NOMO-1 treated with dmso at 0.1 percent for 144 hours (cell line): ENCODE measurements at regions not wholly inside any gene's neighbourhood (a gene's known extent, or its start where the extent isn't known, plus 50 kb on each side); places are given as distances from the start of the nearest gene placed in this dataset.
"Not testable (repeated sequence)": the region's sequence is repeated elsewhere in the genome, so short reads cannot be mapped to it uniquely, and the experiment has no call there.

Experiments used
- DNase-seq: peaks from one replicate; lab custom pipeline; 2025; ENCODE audit not compliant: unreplicated experiment; lab: John Stamatoyannopoulos, UW

DNA sequence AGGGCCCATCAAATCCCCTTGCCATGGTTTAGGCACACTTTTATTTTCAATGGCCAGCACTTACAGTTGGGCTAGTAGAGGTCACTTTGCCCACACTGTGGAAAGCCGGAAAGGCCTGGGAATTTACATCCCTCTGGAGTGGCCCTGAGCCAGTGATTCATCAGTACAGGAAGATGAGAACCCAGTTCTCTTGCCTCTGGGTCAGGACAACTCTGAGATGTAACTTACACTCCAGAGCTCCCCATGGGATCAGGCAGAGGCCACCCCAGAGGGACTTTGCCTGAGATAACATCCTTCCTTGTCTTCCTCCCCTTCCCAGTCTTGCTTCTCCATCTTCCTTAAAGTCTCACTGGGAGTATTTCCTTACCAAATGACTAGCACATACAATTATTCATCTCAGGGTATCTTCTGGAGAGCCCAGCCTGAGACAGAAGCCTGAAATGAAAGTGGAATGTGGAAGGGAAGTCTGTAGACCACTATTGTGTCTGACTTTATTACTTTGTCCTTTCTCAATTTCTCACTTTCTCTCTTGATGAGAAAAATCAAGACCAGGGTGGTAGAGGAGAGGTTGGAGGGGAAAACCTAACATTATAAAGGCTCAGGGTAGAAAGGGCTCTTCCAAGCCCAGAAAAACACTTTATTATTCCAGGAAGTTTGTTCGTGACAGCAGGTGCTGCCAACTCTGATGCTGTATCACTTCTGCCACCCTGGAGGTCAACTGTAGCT is 220.8 kb downstream of the ZNF621 start:
- no peak for DNase-seq

DNA sequence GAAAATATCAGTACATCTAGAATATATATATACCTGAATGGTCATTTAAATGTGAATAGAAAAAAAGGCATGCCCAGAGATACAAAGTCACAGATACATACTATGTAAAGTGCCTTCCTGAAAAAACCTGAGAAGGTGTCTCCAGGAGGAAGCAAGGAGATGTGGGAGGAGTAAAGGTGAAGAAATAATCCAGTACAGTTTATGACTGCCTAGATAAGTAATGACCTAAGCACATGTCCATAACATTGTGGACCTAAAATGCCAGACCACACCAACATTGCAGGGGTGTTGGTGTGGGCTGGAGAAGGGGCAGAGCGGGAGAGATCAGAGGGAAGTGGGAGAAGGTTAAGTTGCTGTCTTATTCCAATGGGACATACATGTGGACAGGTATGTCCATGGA is 226.9 kb downstream of the ZNF621 start:
- DNase-seq, result no peak

DNA sequence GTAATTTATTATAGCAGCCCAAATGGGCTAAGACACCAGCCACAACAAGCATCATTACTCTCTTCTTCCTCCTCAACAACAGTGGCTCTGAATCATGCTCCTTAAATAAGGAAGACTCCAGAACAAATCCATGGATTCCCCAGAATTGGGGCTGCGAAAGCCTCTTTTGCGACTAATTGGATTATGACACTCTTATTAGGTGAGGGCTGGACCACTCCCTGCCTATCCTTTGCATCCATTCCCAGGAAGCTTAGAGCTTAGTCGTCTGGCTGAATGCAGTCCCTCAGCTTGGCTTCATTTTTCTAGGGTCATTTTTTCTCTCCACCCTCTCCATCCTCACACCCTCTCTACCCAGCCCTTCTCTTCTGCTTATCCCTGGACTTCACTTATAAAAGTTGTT is 227.7 kb downstream of the ZNF621 start:
- DNase-seq, result no peak

DNA sequence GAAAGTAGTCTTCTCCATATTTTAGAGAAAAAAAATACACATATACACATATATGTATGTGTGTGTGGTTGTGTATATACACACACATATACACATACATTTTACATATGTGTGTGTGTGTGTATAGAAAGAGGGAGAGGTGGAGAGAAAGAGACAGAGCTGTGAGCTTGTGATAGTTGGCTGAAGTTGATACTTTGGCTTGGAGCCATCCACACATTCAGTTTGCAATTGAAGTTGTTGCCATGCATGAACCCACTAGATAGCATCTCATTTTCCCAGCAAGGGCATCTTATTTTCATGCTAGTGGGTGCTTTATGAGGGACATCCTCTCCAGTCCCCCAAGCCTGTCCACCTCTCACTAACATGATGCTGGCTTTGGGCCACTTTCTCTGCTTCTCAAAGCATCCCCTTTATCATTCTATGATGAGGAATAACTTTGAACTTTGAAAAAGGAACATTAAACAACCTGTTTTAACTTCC is 228.6 kb downstream of the ZNF621 start:
- DNase-seq, result no peak

DNA sequence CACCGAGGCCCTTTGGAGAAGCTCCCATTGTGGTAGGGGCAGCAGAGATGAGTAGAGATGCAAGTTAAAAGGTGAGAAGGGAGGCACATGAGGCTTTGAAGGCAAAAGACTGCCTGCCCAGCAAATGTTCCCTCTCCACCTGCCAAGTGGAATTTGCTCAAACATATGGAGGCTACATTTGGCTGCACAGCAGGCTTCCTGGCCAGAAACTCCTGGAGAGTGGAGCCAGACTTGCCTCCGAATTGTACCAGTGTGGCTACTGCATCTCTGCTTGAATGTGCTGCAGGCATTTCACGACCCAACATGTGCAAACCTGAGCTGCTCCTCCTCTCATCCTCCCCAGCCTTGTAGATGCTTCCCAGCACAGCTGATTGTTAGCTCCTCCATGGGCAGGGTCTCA is 229.2 kb downstream of the ZNF621 start:
- no peak for DNase-seq

DNA sequence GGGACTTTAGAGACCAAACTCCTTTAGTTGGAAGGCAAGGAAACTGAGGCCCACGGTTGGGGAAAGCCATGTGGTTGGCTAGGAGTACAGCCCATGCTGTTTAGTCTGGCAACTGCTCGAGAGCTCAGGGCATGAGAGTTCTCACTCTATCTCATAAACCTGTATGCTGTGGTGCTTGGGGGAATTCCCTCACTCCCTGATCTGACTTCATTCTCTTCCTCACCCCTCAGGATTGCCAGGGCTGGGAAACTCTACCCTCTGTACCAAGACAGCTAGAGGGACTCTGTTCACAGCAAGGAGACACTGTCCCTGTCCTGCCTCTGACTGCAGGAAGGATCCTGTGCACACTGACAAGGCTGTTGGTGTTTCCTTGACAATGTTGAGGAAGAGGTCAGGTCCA is 230.2 kb downstream of the ZNF621 start:
- DNase-seq, result no peak

DNA sequence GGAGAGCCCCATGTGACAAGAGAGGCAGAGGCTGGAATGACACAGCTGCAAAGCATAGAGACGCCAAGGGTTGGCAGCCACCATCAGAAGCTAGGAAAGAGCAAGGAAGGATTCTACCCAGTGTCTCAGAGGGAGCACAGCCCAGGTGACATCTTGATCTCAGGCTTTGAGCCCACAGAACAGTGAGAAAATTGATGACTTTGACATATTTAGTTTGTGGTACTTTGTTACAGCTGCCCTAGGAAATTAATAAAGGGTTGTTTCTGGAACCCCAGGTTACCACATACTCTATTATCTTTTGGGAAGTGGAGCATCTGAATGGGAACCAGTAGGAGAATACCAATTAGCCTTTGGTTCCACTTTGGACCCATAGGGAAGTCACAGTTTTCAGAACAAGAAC is 231.7 kb downstream of the ZNF621 start:
- no peak for DNase-seq

DNA sequence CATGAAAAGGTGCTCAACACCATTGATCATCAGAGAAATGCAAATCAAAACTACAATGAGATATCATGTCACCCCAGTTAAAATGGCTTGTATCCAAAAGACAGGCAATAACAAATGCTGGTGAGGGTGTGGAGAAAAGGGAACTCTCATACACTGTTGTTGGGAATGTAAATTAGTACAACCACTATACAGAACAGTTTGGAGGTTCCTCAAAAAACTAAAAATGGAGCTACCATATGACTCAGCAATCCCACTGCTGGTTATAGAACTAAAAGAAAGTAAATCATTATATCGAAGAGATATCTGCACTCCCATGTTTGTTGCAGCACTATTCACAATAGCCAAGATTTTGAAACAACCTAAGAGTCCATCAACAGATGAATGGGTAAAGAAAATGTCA is 238.0 kb downstream of the ZNF621 start:
- not testable (repeated sequence) for DNase-seq

DNA sequence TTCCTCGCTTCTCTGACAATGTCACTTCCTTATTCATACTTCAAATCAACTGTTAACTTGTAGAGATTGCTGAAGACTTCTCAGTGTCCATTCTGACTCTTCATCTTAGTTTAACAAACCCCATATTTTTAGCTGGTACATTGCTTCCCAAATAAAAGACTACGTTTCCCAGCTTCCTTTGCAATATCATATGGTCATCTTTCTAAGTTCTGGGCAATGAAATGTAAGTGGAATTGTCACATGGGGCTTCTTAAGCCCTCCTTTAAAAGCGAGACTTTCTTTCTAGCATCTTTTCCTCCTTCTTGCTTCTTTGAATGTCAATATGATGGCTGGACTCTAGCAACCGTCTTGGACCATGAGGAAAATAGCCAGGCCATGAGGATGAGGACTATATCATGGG is 239.0 kb downstream of the ZNF621 start:
- DNase-seq, result no peak

DNA sequence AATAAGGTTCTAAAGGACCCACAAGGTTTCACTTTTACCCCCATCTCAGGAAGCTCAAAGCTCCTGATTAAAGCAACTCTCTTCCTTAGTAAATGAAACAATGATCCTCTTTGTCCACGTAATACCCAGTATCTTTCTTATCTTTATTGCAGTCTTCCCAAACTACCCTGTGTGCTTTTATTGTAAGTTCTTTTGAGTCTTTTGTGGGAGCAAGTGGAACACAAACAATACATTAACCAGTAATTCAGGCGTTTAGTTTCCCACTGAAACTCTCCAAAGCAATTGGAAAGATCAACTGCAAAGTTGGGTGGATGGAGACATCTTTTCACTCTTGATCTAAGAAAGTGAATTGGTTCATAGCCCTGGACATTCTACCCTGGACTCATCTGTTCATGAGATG is 240.0 kb downstream of the ZNF621 start:
- no peak for DNase-seq

DNA sequence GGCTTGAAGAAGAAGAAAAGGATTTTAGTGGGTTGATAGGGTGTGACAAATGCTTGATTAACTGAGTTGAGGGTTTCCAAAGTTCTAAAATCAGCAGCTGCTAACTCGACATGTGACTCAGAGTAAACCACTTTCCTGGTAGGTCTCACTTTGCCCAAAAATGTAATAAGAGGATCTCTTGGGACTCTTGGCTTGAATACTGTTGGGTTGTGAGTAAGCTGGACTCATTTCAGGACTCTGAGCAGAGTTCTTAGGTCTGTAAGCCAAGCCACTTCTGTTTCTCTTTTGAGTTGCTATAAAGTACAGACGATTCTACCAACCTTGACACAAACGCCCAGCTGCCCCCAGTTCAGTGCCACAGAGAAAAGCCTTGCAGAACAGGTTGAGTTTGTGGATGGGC is 241.1 kb downstream of the ZNF621 start:
- DNase-seq, result no peak

DNA sequence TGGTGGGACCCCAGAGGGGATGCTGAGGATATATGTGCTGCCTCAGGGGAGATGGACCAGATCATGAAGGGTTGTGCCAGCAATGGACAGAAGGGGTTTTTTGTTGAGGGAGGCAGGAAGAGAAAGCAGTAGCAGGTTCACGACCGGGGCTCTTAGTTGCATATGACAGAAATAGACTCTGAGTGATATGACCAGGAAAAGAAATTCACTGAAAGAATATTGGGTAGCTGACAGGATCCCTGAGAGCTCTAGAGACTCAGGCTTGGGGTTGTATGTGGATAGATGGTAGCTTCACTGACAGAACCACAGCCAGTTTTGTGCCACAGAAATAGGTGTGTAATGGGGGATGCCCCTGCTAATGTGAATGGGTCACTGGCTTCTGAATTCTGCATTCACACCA is 241.6 kb downstream of the ZNF621 start:
- no peak for DNase-seq

DNA sequence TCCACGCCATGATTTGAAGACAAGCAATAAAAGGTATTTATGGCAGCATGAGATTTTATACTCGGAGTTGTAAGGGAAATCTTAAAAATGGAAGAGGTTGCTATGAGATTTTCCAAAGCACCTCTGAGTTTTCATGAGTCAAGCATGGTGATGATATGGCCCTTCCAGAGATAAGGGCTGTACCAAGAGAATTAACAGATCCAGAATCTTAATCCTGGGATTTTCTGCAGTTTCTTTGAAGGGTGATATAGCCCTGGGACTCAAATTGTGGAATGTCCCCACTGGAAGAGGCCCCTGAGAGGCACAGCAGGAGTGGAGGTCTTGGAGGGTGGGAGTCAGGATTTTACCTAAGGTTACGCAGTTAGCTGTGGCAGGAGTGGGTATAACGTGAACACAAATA is 243.3 kb downstream of the ZNF621 start:
- no peak for DNase-seq

DNA sequence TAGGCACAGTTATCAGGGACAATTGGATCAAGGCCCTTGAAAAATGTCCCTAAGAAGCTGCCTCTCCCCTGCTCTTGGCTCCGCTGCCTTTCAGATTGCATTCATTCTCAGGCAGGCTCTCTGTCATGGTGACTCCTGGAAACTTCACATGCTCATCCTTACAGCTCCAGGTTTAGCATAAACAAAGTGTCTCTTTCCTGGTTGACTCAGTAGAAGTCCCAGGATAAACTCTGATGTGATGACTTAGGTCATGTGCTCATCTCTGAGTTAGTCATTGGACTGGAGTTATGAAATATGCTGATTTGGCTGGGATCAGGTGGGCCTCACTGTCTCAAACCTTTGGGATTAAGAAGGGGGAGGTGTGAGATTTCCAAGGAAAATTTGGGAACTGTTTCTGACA is 243.8 kb downstream of the ZNF621 start:
- DNase-seq, result no peak

DNA sequence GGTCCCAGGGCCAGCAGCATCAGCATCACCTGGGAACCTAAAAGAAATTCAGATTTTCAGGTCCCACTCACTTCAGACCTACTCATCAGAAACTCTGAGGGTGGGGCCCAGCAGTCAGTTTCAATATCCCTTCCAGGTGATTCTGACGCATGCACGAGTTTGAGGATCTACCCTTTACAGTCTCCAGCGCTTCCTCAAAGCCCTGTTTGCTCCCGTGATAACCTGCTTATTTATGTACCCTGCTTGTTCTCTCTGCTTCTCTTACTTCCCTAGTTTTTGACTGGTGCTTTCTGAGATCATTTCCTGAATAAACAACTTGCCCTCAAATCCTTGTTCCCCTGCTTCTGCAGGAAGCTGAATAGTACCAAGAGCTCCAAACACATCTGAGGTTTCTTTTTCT is 245.3 kb downstream of the ZNF621 start:
- no peak for DNase-seq

DNA sequence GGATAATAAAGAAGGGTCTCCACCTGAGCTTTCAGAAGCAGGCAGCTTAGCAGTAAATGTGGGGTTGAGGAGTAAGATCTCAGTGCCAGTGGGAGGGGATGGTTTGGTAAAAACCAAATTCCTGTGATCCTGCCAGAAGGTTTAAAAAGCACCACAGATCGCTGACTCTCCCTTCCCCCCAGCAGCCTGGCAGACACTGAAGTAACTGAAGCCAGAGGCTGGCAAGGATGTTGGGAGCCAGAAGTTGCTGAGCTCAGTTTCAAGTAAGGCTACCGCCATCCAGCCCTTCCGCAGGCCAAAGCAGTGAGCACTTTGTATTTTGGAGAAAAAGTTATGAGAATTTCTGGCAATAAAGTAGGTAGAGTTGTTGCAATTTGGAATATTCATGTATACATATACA is 246.4 kb downstream of the ZNF621 start:
- DNase-seq, result no peak

DNA sequence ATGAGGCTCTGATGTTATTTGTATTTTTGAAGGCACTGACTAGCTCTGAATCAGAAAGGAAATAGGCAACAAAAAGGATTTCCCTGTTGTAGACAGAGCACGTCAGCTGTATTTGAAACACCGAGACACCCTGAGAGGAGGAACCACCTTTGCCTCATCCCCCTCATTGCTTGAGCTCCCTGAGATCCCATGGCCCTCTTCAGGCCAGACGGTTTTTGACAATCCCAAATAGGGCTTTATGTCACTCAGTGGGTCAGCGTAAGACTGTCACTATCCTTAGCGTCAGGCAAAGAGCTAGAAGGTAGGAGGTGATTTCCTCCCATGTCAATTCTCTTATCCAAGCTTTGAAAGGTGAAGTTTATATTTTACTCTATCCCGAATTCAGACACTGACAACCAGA is 254.3 kb downstream of the ZNF621 start:
- no peak for DNase-seq

DNA sequence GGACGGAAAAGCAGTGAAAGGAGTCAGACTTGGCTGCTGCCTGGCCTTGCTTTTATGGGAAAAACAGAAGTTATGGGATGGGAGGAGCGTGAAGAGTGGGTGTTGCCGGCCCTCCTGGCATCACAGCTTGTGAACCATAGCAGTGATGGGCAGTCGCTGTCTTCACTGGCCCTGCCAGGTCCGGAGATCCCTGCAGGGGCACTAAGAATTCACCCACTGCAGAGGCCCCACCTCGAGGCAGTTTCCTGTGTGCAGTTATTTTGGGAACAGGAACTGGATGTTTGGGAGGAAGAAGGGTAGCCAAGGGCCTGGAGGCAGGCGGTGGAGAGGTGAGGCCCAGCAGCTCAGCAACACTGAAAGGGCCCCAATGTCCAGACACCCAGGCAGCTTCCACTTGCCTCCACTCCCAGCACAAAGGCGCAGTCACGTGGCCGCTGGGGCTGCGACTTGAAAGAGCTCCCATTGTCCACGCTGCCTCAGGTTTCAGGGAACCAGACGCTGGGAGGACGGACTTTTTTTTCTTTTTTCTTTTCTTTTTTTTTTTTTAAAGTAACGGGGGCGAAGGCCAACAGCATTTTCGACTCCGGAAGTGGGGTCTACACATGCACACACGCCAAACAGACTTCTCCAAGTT is 255.6 kb downstream of the ZNF621 start:
- no peak for DNase-seq

DNA sequence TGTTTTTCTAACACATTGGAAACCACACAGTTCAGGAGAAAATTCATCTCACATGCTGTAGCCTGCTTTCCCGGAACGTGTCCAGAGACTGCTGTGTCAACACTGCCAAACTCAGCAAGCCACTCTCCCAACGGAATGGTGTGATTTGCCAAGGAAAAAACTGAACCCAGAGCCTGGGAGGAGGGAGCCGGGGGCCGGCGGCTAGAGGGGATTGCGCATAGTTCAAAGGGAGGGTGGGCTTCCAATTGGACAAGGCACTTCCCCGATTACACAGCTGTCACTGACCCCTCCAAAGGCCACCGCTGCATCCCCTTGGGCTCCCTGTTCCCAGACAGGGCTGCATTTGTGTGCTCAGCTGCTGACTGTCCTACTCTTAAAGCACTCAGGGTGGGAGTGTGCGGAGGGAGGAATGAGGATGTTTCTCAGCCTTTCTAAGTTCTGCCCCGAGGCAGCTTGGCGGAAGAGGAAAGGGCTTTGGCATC is 256.2 kb downstream of the ZNF621 start:
- no peak for DNase-seq

DNA sequence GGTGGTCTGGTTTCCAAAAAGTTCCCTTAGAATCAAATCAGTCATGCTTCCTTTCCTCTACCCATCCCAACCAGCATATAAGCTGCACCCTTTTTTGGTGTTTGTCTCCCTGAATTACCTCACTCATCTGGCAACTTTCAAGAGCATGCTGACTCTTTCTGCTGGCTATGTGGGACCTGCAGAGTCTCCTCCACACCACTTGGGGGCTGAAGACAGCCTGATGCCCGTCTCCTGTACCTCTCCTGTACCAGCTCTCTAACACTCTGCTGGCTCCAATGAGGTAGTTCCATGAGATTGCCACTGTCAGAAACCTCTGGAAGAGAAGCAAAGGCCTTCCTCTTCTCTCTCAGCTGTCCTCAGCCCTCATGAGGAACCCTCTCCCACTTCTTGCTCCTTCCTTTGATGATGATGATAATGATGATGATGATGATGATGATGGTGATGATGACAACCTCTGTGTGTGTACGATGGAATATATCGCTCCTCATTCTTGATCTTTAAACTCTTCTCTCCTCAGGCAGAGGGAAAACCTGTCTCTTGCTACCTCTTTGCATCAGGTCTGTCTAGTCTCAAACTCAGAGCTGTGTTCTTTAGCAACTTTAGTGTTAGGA is 257.5 kb downstream of the ZNF621 start:
- no peak for DNase-seq

DNA sequence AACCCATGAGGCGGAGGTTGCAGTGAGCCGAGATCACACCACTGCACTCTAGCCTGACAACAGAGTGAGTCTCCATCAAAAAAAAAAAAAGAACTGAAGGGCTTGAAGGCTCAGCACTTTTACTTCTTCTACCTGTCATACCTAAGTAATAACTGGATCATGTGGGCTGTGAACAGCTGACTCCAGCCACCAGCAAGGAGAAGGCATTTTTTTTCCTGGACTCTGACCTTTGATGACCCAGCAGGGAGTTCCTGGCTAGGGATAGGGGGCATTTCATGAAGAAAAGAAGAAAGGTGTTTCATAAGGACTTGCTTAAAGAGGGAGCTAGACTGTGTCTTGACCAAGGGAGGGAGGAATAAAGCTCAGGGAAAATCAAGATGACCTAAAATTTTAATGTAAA is 266.0 kb downstream of the ZNF621 start:
- DNase-seq, result no peak

DNA sequence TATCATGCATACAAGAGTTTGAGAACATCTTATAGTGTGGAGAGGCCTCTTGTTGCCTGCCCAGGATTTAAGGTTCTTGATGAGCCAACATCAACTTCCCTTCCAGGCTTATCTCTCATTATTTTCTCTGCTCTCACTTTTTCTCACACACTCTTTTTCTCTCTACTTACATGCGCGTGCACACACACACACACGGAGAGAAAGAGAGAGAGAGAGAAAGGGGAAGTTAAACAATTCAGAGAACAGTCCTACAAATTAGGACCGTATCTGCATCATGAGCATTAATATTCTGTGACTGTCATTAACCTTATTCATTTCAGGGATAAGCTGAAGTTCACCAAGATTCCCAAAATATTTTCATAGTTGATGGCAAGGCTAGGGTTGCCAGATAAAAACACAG is 269.0 kb downstream of the ZNF621 start:
- peak; percentile 8 for DNase-seq
